ENCODE measurements at regions not wholly inside any gene's neighbourhood (a gene's known extent, or its start where the extent isn't known, plus 50 kb on each side); places are given as distances from the start of the nearest gene placed in this dataset.
"Not testable (repeated sequence)": the region's sequence is repeated elsewhere in the genome, so short reads cannot be mapped to it uniquely, and the experiment has no call there.

- TF ChIP-seq, protein P1, sequence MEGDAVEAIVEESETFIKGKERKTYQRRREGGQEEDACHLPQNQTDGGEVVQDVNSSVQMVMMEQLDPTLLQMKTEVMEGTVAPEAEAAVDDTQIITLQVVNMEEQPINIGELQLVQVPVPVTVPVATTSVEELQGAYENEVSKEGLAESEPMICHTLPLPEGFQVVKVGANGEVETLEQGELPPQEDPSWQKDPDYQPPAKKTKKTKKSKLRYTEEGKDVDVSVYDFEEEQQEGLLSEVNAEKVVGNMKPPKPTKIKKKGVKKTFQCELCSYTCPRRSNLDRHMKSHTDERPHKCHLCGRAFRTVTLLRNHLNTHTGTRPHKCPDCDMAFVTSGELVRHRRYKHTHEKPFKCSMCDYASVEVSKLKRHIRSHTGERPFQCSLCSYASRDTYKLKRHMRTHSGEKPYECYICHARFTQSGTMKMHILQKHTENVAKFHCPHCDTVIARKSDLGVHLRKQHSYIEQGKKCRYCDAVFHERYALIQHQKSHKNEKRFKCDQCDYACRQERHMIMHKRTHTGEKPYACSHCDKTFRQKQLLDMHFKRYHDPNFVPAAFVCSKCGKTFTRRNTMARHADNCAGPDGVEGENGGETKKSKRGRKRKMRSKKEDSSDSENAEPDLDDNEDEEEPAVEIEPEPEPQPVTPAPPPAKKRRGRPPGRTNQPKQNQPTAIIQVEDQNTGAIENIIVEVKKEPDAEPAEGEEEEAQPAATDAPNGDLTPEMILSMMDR (IDR thresholded peaks at IDR 0.05), result no peak
- Mint-ChIP-seq H3K27me3 (ENCODE audit: unreplicated experiment) (no peaks in the 10 kb centered on the region), H3K36me3 (ENCODE audit: unreplicated experiment) (no peaks in the 10 kb centered on the region), H3K9me3 (ENCODE audit: unreplicated experiment) (peaks cover 64% of the 10 kb centered on the region), H3K4me1 (ENCODE audit: unreplicated experiment) (no peaks in the 10 kb centered on the region), H3K27ac (ENCODE audit: unreplicated experiment) (no peak overlapping the region), H3K4me3 (ENCODE audit: unreplicated experiment) (no peak overlapping the region)
- no peak for DNase-seq (ENCODE audit: extremely low spot score, unreplicated experiment)
These were observed 456.3 kb downstream of the TMEM121 start for GRCh38 chr14:105982664-105983063.

DNA sequence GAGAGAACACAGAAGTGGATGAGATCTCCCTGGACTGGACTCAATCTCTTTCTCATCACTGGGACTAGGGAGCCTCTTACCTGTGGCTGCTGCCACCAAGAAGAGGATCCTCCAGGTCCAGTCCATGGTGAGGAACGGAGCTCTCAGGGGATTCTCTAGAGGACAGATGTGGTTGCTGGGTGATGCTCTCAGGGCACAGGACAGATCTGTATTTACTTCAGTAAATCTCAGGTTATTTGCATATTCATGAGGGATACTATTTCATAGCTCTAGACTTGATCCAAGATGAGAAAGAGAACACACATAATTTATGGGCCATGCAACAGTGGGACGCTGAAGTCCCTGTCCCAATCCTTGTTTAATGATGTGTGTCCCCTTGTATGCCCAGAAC, 460.5 kb downstream of the TMEM121 start:
- Mint-ChIP-seq H3K27me3 (ENCODE audit: unreplicated experiment) (no peaks in the 10 kb centered on the region), H3K36me3 (ENCODE audit: unreplicated experiment) (no peaks in the 10 kb centered on the region), H3K4me1 (ENCODE audit: unreplicated experiment) (no peaks in the 10 kb centered on the region), H3K9me3 (ENCODE audit: unreplicated experiment) (peaks cover 52% of the 10 kb centered on the region), H3K4me3 (ENCODE audit: unreplicated experiment) (no peak overlapping the region), H3K27ac (ENCODE audit: unreplicated experiment) (no peak overlapping the region)
- TF ChIP-seq, protein P1 (IDR thresholded peaks at IDR 0.05), result no peak
- DNase-seq (ENCODE audit: extremely low spot score, unreplicated experiment), result no peak

DNA sequence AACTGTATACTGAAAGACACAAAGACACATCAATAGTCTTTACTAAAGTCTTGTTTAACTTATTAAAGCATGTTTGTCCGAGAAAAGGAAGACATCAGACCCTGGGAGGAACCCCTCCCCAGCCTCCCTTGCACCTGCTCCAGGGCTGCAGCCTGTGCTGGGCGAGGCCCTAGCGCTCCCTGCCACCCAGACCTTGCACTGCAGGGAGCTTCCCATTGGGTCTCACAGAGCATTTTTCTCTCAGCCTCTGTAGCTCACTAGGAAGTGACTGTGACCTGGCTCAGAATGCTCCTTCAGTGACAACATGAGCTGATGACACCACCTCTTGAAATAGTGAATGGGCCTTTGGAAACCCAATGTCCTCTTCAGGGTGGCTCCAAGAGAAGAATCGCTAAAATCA, 461.2 kb downstream of the TMEM121 start:
- Mint-ChIP-seq H3K9me3 (ENCODE audit: unreplicated experiment) (peaks cover 52% of the 10 kb centered on the region), H3K27me3 (ENCODE audit: unreplicated experiment) (no peaks in the 10 kb centered on the region)

DNA sequence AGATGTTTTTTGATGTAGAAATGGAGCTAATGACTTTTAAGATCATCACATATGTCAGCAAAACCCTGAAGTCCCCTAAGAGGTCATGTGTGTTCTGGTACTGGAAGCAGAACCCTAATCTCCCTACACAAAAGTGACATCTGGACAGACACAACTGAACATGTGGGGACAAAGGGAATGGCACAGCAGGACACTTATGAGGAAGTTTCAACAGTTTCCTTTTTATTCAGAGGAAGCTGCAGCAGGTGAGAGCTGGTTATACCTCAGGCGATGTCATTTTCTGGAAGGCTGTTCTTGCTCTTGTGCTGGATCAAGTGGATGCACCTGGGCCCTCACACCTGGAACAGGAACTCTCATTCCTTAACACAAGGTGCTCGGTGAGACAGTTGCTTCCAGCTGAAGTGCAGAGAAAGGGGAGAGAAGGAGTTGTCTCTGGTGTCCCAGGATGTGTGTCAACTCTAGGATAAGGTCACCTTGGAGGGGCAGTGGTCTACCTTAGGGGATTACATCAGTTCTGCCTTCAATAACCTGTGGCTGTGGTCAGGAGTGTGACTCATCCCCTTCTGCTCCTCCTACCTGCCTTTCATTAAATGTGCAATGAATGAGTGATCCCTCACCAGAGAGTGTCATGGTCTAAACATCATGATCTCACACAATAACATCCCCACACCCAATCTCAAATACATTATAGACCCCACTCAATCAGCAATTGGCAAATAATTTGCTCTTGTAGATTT, 463.4 kb downstream of the TMEM121 start:
- TF ChIP-seq, protein P1 (IDR thresholded peaks at IDR 0.05), result no peak
- Mint-ChIP-seq H3K27me3 (ENCODE audit: unreplicated experiment) (no peaks in the 10 kb centered on the region), H3K27ac (ENCODE audit: unreplicated experiment) (no peak overlapping the region), H3K4me1 (ENCODE audit: unreplicated experiment) (no peaks in the 10 kb centered on the region), H3K36me3 (ENCODE audit: unreplicated experiment) (no peaks in the 10 kb centered on the region), H3K4me3 (ENCODE audit: unreplicated experiment) (no peak overlapping the region), H3K9me3 (ENCODE audit: unreplicated experiment) (peaks cover 51% of the 10 kb centered on the region)
- DNase-seq (ENCODE audit: extremely low spot score, unreplicated experiment), result no peak

More for the DNA sequence above, 461.2 kb downstream of the TMEM121 start:
- H3K4me1 Mint-ChIP-seq (ENCODE audit: unreplicated experiment), result no peaks in the 10 kb centered on the region
- TF ChIP-seq, protein P1 (IDR thresholded peaks at IDR 0.05), result no peak
- H3K36me3 Mint-ChIP-seq (ENCODE audit: unreplicated experiment), result no peaks in the 10 kb centered on the region
- DNase-seq (ENCODE audit: extremely low spot score, unreplicated experiment), result peak; percentile 73
- H3K4me3 Mint-ChIP-seq (ENCODE audit: unreplicated experiment), result no peak overlapping the region
- H3K27ac Mint-ChIP-seq (ENCODE audit: unreplicated experiment), result no peak overlapping the region

DNA sequence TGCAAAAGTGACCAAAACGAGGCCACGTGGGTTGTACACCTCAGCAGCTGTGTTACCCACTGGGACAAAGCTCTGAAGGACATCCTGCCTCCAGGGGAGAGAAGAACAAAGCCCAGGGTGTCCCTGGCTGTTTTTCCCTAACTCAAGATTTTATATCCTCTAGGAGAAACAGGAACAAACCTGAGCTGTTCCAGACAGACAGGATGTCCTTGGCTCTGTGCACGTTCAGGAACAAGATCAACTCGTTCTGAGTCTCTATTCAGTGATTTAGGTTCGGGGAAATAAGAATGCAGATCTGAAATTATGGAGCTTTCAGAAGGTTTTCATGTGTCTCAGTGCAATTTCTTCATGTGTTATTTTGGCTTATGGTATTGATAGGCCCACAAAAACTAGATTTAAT, 465.3 kb downstream of the TMEM121 start:
- not testable (repeated sequence) for H3K27ac Mint-ChIP-seq (ENCODE audit: unreplicated experiment); H3K4me3 Mint-ChIP-seq (ENCODE audit: unreplicated experiment); H3K27me3 Mint-ChIP-seq (ENCODE audit: unreplicated experiment); H3K4me1 Mint-ChIP-seq (ENCODE audit: unreplicated experiment); DNase-seq (ENCODE audit: extremely low spot score, unreplicated experiment); H3K36me3 Mint-ChIP-seq (ENCODE audit: unreplicated experiment)
- peaks cover 58% of the 10 kb centered on the region for H3K9me3 Mint-ChIP-seq (ENCODE audit: unreplicated experiment)

Data from osteocyte (in vitro differentiated cells).